ENCODE measurements at regions not wholly inside any gene's neighbourhood (a gene's known extent, or its start where the extent isn't known, plus 50 kb on each side); places are given as distances from the start of the nearest gene placed in this dataset.

DNA sequence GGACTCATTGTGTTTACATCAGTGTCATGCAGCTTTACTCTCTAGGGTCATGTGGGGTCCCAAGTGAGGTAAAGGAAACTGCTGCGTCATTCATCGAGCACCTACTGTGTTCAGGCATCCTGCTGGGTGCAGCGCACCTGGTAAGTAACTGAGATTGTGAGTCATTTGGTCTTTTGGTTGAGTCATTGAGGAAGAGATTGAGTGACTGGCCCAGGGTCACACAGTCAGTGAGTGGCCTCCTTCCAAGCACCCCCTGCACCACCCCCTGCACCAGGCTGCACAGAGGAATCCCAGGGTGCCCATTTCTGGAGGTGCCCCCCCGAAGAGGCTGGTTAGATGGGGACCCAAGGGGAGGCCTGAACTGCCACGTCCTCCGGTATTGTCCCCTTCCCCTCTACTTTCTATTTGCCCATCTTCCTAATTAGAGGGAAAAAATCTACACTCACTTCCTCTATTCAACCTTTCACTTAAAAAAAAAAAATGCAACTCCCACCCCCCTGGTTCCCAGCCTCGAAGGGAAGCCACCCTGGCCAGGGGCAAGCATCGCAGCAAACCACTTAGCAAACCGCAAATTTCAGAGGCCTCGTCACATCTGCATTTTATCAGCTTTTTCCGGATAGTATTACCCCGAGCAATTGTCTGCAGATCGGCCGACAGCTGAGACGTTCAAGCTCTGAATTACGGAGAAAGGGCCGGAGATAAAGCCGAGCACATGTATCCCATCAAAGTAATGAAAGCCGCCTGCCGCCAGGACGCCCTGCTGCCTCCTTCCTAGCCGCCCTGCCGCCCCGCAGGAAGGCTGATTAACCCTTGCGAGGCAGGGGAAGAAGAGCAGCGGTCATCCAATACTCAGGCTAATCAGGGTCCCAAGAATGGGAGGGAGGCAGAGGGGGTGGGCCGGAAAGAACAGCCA, 96.3 kb upstream of the MSX1 start:
- H3K9me3 Mint-ChIP-seq: peaks cover 10% of the 10 kb centered on the region
- peaks cover 20% of the 10 kb centered on the region for H3K4me1 Mint-ChIP-seq (ENCODE audit: low read depth)
- DNase-seq: peak; percentile 41
- peak overlapping the region; percentile 78 for H3K27ac Mint-ChIP-seq
- peaks cover 17% of the 10 kb centered on the region for H3K27me3 Mint-ChIP-seq
- H3K36me3 Mint-ChIP-seq (ENCODE audit: low read depth): peaks cover 9% of the 10 kb centered on the region
- H3K4me3 Mint-ChIP-seq: peak overlapping the region; percentile 46

DNA sequence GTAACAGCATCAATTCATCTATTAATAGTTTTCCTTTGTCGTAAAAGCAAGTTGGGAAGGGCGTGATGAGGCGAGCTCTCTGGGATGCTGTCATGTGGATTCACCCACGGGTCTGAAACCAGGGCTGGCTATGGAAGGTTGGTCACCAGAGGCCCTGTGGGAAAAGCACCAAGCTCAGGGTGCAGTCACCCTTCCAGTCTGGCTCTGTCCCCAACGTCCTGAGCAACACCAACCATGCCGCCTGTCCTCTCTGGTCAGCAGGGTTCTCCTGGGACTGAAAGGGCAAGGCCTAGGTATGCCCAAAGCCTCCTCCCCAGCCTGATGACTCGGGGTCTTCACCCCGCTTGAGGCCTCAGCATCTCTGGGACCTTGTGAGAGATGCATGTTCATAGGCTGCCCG, 97.2 kb upstream of the MSX1 start:
- H3K4me3 Mint-ChIP-seq: no peak overlapping the region

DNA sequence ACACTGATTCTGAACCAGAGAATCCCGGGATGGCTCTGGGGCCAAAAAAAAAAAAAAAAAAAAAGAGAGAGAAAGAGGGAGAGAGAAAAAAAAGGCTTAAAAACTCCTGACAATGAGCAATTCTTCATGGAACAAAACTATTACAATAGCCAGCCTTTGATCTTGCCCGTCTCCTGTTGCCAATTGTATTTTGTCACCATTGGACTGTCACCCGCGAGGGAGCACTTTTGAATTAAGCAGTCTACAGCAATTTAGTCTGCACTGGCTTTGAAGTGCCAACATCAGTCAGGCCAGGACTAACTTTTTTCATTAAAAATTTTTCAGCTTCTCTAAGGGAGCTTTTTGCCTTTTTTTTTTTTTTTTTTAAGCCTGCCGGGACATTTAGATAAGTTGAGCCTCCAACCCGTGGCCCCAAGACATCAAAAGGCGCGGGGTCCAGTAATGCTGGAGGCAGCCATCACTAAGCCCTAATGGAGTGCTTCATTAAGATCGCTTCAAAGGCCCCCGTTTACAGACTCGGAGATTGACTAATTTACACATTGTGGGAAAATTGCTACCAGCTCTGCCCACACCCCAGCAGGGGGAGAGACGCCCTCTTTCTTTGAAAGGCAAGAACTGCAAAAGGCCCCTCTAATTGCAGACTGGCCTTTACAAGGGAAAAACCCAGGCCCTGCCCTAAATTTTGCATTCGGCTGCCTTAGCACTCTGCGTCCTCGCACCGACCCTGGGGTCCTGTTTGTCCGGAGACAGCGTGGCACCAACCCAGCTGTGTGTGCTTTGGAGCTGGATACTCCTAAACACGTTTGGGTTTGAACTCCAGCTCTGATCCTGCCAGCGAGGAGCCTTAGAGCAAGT, 98.1 kb upstream of the MSX1 start:
- Mint-ChIP-seq H3K4me1 (ENCODE audit: low read depth) (peaks cover 20% of the 10 kb centered on the region), H3K9me3 (peaks cover 10% of the 10 kb centered on the region), H3K4me3 (no peak overlapping the region), H3K27me3 (peaks cover 14% of the 10 kb centered on the region), H3K27ac (no peak overlapping the region), H3K36me3 (ENCODE audit: low read depth) (peaks cover 7% of the 10 kb centered on the region)
- no peak for DNase-seq

More for the DNA sequence above, 97.2 kb upstream of the MSX1 start:
- no peak overlapping the region for H3K27ac Mint-ChIP-seq
- peaks cover 20% of the 10 kb centered on the region for H3K4me1 Mint-ChIP-seq (ENCODE audit: low read depth)
- no peak for DNase-seq
- peaks cover 9% of the 10 kb centered on the region for H3K36me3 Mint-ChIP-seq (ENCODE audit: low read depth)
- H3K9me3 Mint-ChIP-seq: peaks cover 10% of the 10 kb centered on the region
- peaks cover 17% of the 10 kb centered on the region for H3K27me3 Mint-ChIP-seq

- Mint-ChIP-seq H3K27ac (no peak overlapping the region), H3K36me3 (ENCODE audit: low read depth) (peaks cover 4% of the 10 kb centered on the region), H3K27me3 (peaks cover 11% of the 10 kb centered on the region), H3K4me1 (ENCODE audit: low read depth) (peaks cover 20% of the 10 kb centered on the region), H3K4me3 (no peak overlapping the region), H3K9me3 (peaks cover 8% of the 10 kb centered on the region)
- no peak for DNase-seq
These were observed 99.6 kb upstream of the MSX1 start for GRCh38 chr4:4759883-4760282.

DNA sequence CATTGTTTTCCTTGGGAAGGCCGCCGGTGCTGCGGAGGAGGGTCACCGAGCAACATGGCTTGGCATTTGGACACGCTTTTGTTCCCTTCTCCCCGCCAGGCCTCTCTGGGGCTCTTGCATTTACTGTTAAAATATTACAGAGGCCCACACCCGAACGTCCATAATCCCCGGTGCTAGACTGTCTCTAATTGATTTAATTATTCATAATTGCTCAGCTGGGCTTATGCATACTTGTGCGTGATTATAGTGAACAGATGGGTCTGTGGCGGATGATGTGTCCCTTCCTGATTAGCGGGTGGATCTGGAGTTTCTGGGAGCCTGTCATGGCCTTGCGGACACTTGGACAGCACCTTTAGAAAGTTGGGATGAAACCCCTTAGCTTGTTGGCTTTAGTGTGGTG, 100.2 kb upstream of the MSX1 start:
- no peak for DNase-seq
- Mint-ChIP-seq H3K4me3 (no peak overlapping the region), H3K27me3 (peaks cover 7% of the 10 kb centered on the region), H3K9me3 (peaks cover 3% of the 10 kb centered on the region), H3K27ac (no peak overlapping the region), H3K36me3 (ENCODE audit: low read depth) (no peaks in the 10 kb centered on the region), H3K4me1 (ENCODE audit: low read depth) (peaks cover 17% of the 10 kb centered on the region)

GRCh38 chr4:4758681-4759080, 100.8 kb upstream of the MSX1 start:
- no peak for DNase-seq

GRCh38 chr4:4755306-4755705, 104.2 kb upstream of the MSX1 start:
- Mint-ChIP-seq H3K9me3 (no peaks in the 10 kb centered on the region), H3K36me3 (ENCODE audit: low read depth) (no peaks in the 10 kb centered on the region), H3K27ac (no peak overlapping the region), H3K4me3 (no peak overlapping the region), H3K4me1 (ENCODE audit: low read depth) (no peaks in the 10 kb centered on the region), H3K27me3 (peaks cover 14% of the 10 kb centered on the region)
- no peak for DNase-seq

More at GRCh38 chr4:4758681-4759080, 100.8 kb upstream of the MSX1 start:
- H3K4me1 Mint-ChIP-seq (ENCODE audit: low read depth): peaks cover 12% of the 10 kb centered on the region
- H3K4me3 Mint-ChIP-seq: no peak overlapping the region
- no peaks in the 10 kb centered on the region for H3K9me3 Mint-ChIP-seq
- H3K36me3 Mint-ChIP-seq (ENCODE audit: low read depth): no peaks in the 10 kb centered on the region
- H3K27ac Mint-ChIP-seq: no peak overlapping the region
- peaks cover 6% of the 10 kb centered on the region for H3K27me3 Mint-ChIP-seq

DNA sequence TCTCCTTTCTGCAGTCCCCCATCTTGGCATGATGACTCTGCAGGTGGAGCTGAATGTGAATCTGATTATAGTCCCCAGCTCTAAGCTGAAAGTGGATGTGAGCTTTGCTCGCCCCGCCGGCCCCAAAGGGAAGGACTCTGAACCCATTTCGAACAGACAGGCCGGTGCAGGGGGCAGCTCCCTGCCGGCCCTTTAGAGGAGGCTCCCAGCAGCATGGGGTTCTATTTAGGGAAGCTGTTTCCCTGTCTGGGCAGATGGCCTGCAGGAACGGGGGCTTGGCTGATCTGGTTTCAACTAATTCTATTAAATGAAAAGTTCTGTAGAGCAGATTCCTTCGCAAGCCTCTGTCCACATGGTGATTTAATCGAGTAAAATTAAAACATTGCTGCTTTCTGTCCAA, 104.8 kb upstream of the MSX1 start:
- Mint-ChIP-seq H3K36me3 (ENCODE audit: low read depth) (no peaks in the 10 kb centered on the region), H3K4me1 (ENCODE audit: low read depth) (no peaks in the 10 kb centered on the region), H3K4me3 (no peak overlapping the region), H3K27me3 (peaks cover 16% of the 10 kb centered on the region), H3K9me3 (no peaks in the 10 kb centered on the region), H3K27ac (no peak overlapping the region)
- DNase-seq: no peak

GRCh38 chr4:4753643-4754042, 105.8 kb upstream of the MSX1 start:
- Mint-ChIP-seq H3K27me3 (peaks cover 16% of the 10 kb centered on the region), H3K4me3 (no peak overlapping the region), H3K9me3 (no peaks in the 10 kb centered on the region), H3K36me3 (ENCODE audit: low read depth) (no peaks in the 10 kb centered on the region), H3K27ac (no peak overlapping the region), H3K4me1 (ENCODE audit: low read depth) (no peaks in the 10 kb centered on the region)
- no peak for DNase-seq

GRCh38 chr4:4752576-4753401, 106.7 kb upstream of the MSX1 start:
- Mint-ChIP-seq H3K27ac (no peak overlapping the region), H3K27me3 (peaks cover 16% of the 10 kb centered on the region), H3K4me1 (ENCODE audit: low read depth) (no peaks in the 10 kb centered on the region), H3K36me3 (ENCODE audit: low read depth) (no peaks in the 10 kb centered on the region), H3K4me3 (no peak overlapping the region), H3K9me3 (no peaks in the 10 kb centered on the region)
- no peak for DNase-seq

DNA sequence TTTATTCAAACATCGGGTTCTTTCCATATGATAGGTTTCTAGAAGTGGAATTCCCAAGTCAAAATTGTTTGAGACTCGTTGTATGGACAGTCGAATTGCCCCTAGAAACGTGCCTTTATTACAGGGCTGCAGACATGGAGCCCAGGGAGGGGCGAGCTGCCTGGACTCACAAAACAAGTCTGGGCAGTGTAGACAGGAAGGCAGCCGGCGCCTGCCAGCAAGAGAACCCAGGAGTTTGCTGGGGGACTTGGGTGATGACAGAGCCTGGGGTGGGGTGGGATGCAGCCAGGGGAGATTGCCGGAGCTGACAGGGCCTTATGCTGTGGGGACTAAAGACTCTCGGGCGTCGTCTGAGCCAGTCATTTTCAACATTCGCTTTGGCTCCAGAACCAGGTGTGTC, 107.4 kb upstream of the MSX1 start:
- Mint-ChIP-seq H3K36me3 (ENCODE audit: low read depth) (no peaks in the 10 kb centered on the region), H3K4me3 (no peak overlapping the region), H3K27me3 (peaks cover 16% of the 10 kb centered on the region), H3K27ac (no peak overlapping the region), H3K4me1 (ENCODE audit: low read depth) (no peaks in the 10 kb centered on the region), H3K9me3 (peaks cover 3% of the 10 kb centered on the region)
- DNase-seq: no peak

GRCh38 chr4:4750187-4750586, 109.3 kb upstream of the MSX1 start:
- Mint-ChIP-seq H3K27me3 (peaks cover 16% of the 10 kb centered on the region), H3K4me1 (ENCODE audit: low read depth) (no peaks in the 10 kb centered on the region)

DNA sequence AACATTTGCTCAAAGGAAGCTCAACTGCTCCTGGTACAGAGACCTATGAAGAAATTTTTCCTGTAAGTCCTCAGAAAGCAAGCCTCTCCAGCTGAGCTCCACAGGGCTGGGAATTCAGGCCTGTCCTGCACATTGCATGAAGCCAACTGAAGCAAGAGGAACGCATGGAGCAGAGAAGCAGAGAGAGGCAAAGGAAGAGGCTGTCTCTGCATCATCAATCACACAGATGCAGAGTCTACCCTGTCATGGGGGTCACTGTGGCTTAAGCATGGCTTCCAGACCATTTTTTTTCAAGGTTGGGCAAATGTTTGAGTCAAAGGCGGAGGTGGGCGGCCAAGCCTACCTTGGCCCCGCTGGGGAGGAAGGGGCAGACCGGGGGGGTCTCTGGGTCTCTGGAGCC, 110.3 kb upstream of the MSX1 start:
- Mint-ChIP-seq H3K27ac (no peak overlapping the region), H3K27me3 (peaks cover 14% of the 10 kb centered on the region), H3K4me3 (no peak overlapping the region), H3K36me3 (ENCODE audit: low read depth) (no peaks in the 10 kb centered on the region), H3K4me1 (ENCODE audit: low read depth) (no peaks in the 10 kb centered on the region), H3K9me3 (peaks cover 27% of the 10 kb centered on the region)
- DNase-seq: no peak

More at GRCh38 chr4:4750187-4750586, 109.3 kb upstream of the MSX1 start:
- DNase-seq: no peak
- Mint-ChIP-seq H3K36me3 (ENCODE audit: low read depth) (no peaks in the 10 kb centered on the region), H3K27ac (no peak overlapping the region), H3K9me3 (peaks cover 18% of the 10 kb centered on the region), H3K4me3 (no peak overlapping the region)

GRCh38 chr4:4746444-4746843, 113.0 kb upstream of the MSX1 start:
- Mint-ChIP-seq H3K4me1 (ENCODE audit: low read depth) (no peaks in the 10 kb centered on the region), H3K27me3 (peaks cover 2% of the 10 kb centered on the region), H3K36me3 (ENCODE audit: low read depth) (no peaks in the 10 kb centered on the region), H3K27ac (no peak overlapping the region), H3K4me3 (no peak overlapping the region), H3K9me3 (peaks cover 28% of the 10 kb centered on the region)
- DNase-seq: no peak

Data from activated T-cell treated with anti-CD3 and anti-CD28 coated beads, Interleukin-2, amount 50 U/mL, for 24 hours (primary cell).